K562 (cell line): ENCODE measurements at regions not wholly inside any gene's neighbourhood (a gene's known extent, or its start where the extent isn't known, plus 50 kb on each side); places are given as distances from the start of the nearest gene placed in this dataset.

Experiments
- CHD1 ChIP-seq: fragments of 200-600 bp; sonication (generic); IDR thresholded peaks from one replicate; pipeline ENCODE4 v1.6.1; 2012; ENCODE audit warnings: mild to moderate bottlenecking, moderate library complexity, low read length, inconsistent platforms
- NR3C1 ChIP-seq: sonication (generic); formaldehyde crosslinking; IDR thresholded peaks from 2 replicates; pipeline ENCODE4 v1.8.1; 2022; ENCODE audit warnings: missing genetic modification reagents
- POLR2AphosphoS2 ChIP-seq: IDR thresholded peaks from 2 replicates; pipeline ENCODE4 v1.6.1; 2012; ENCODE audit warnings: low read length, improper control_type of control experiment
- RNF2 ChIP-seq: sonication (generic); IDR thresholded peaks from 2 replicates; pipeline ENCODE4 v1.6.1; 2016

- TF ChIP-seq RNF2 (no peak), NR3C1 (no peak), CHD1 (no peak), POLR2AphosphoS2 (no peak)
Measured at GRCh38 chr2:42907835-42908234, 115.5 kb upstream of the HAAO start.
